GM21381 (cell line): ENCODE measurements at regions not wholly inside any gene's neighbourhood (a gene's known extent, or its start where the extent isn't known, plus 50 kb on each side); places are given as distances from the start of the nearest gene placed in this dataset.
"Not testable (repeated sequence)": the region's sequence is repeated elsewhere in the genome, so short reads cannot be mapped to it uniquely, and the experiment has no call there.

ENCODE experiments used
- ATAC-seq: cut with Tn5 transposase; IDR thresholded peaks from one replicate; pipeline ENCODE4 v1.9.1; 2021; ENCODE audit warnings: mild to moderate bottlenecking, moderate library complexity; ENCODE audit not compliant: unreplicated experiment

- no peak for ATAC-seq
Observed at GRCh38 chr14:38973083-38973700, 129.8 kb downstream of the SEC23A start.

GRCh38 chr14:38972511-38972910, 130.5 kb downstream of the SEC23A start:
- no peak for ATAC-seq

DNA sequence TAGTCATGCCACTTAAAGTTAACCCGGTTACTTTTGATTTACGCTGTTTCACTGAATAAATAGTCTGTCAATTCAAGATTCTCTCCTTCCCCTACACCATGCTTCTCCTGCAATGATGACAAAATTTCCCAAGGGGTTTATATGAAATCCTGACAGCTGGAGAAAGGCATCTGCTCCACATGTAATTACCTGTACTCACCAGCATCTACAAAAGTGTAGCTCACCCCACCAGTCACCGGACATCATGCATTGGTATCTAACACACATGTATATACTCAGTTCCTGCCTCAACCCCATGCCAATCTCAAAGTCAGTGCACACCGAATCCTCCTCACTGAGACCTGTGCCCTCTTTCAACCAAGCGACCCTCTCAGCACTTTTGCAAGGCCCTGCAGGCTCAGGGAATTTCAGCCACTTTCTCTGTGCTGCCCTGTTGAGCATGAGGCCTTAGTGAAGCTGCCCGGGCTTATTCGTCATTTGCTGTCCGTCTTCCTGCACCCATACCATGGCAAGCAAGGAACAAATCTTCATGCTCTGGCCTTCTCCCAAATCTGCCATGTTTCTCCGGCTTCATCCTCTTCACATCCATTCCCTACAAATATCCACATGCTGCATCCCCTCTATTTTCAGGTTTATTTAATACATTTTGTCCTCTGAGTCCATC, 131.6 kb downstream of the SEC23A start:
- ATAC-seq: no peak

- ATAC-seq: no peak
Observed at GRCh38 chr14:38964630-38965029, 138.4 kb downstream of the SEC23A start.

GRCh38 chr14:38960946-38961531, 142.0 kb downstream of the SEC23A start:
- no peak for ATAC-seq

DNA sequence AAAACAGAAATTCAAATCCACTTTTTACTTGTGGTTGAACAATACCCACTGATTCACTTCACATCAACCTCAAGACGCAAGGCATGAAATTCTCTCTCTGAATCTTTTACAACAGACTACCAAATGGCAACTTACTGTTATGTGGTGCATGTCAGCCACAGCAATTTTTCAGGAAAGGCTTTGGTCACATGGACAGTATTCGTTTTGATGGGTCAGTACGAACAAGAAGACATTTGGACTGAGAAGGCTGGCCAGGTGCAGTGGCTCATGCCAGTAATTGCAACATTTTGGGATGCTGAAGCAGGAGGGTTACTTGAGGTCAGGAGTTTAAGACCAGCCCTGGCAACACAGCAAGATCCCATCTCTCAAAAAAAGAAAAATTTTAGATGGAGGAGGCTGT, 144.0 kb downstream of the SEC23A start:
- ATAC-seq: no peak

DNA sequence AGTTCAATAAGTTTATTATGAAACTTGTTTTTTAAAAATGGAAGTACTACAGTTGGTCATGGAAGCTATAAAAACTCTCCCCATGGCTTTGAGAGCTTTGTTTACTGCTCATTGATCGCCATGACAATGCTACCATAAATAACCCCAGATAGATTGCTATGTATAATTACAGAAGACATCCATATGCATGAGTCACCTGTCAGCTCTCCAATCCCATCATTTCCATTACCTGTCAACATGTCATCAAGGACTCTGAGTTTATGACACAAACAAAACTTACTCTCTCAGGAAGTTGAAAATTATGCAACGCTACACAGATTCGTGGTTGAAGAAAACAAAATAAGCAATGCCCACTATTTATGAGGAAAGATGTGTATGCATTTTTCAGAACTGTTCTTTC, 144.4 kb downstream of the SEC23A start:
- ATAC-seq: no peak

DNA sequence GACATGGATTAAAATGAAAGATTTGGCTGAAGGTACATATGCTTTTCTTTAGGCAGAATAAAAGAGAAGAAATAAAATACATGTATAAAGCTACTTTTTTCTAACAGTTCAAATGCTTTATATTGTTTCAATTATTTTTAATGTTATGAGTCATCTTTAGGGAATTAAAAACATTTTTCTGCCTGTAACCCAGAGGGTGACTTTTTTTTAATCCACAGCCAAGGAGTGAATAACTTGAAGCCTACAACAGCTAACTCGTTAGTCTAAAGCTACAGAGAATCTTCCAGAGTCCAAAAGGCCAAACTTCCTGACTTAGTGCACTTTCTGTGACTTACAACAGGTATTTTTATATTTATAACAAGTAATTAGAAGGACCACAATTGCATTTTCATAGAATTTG, 151.6 kb downstream of the SEC23A start:
- no peak for ATAC-seq

GRCh38 chr14:38950676-38951075, 152.4 kb downstream of the SEC23A start:
- ATAC-seq: no peak

GRCh38 chr14:38948576-38948975, 154.5 kb downstream of the SEC23A start:
- ATAC-seq: no peak

DNA sequence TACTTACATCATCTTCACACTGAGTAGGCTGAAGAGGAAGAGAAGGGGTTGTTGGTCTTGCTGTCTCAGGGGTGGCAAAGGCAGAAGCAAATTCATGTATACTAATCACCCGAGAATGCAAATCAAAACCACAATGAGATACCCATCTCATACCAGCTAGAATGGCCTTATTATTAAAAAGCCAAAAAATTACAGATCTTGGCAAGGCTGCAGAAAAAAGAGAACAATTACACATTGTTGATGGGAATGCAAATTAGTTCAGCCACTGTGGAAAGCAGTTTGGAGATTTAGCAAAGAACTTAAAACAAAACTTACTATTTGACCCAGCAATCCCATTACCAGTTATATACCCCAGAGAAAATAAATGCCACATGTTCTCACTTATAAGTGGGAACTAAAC, 154.9 kb downstream of the SEC23A start:
- no peak for ATAC-seq

DNA sequence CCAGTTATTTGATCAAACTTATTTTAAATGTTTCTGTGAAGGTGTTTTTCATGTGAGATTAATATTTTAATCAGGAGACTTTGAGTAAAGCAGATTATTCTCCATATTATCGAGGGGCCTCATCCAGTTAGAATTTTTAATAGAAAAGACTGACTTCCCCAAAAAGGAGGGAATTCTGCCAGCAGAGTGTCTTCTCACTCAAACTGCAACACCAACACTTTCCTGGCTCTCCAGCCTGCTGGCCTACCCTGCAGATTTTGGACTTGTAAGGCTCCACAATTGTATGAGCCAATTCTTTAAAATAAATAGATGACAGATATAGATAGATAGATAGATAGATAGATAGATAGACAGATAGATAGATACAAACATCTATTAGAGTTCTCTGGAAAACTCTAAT, 155.7 kb downstream of the SEC23A start:
- ATAC-seq: no peak

DNA sequence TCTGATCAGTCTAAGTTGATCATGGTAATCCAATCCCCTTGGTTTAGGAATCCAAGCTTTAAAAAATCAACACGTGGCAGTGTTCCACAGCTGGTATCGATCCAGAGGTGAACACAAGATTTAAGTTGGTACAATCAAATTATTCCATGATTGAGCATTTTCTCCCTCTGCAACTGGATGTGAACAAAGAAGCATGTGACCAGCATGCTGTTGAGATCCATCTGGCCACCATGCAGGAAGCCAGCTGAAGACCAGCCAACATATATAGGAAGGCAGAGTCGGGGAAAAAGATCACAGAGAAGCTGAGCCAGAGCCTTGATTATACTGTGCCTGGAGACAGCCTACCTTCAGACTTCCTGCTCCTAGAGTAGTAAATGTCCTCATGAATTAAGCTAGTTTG, 158.3 kb downstream of the SEC23A start:
- no peak for ATAC-seq

GRCh38 chr14:38941488-38941887, 161.5 kb downstream of the SEC23A start:
- no peak for ATAC-seq

GRCh38 chr14:38932653-38933000, 170.4 kb downstream of the SEC23A start:
- ATAC-seq: not testable (repeated sequence)

DNA sequence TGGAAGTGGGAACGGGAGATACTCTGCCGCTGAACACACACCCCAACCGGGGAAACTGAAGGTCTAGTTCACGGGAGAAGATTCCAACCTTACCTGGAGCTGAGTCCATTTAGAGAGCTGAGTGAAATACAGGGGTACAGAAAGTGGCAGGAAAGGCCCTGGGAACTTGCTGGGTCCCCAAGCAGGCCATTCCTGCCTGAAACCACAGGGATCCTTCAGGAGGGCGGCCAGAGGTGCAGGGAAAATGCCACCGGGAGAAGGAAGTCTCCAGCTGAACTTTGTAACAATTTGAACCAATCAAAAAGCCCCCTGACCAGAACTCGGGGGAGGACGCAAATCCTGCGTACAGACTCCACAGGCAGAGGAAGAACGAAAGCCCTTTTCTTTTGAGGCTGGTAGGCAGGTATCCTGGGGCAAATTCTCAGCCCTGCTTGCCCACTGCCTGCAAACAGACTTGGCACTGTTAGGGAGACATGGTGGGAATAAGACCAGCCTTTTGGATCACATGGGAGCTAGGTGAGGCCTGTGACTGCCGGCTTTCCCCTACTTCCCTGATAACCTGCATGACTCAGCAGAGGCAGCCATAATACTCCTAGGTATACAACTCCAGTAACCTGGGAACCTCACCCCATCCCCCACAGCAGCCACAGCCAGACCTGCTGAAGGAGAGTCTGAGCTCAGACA, 170.9 kb downstream of the SEC23A start:
- no peak for ATAC-seq

GRCh38 chr14:38930898-38931297, 172.1 kb downstream of the SEC23A start:
- no peak for ATAC-seq

DNA sequence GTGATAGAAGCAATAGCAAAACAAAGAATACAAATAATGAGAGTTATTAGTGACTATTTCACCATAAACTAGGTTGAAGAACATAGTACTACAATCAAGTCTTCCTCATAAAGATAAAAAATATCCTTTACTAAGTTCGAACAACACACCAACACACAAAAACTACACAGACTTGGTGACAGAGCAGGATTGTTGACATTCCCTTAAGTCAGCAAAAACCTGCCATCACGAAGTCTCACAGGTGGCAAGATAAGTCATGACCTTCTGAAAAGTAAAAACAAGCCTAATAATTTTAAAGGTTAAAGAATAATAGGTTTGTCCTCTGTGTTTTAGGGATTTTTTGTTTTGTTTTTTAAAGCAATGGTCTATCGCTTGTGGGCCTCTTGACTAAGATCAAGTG, 173.0 kb downstream of the SEC23A start:
- ATAC-seq: no peak

GRCh38 chr14:38929416-38929815, 173.6 kb downstream of the SEC23A start:
- ATAC-seq: no peak

GRCh38 chr14:38921893-38922292, 181.1 kb downstream of the SEC23A start:
- ATAC-seq: not testable (repeated sequence)

GRCh38 chr14:38915125-38915524, 187.9 kb downstream of the SEC23A start:
- no peak for ATAC-seq

DNA sequence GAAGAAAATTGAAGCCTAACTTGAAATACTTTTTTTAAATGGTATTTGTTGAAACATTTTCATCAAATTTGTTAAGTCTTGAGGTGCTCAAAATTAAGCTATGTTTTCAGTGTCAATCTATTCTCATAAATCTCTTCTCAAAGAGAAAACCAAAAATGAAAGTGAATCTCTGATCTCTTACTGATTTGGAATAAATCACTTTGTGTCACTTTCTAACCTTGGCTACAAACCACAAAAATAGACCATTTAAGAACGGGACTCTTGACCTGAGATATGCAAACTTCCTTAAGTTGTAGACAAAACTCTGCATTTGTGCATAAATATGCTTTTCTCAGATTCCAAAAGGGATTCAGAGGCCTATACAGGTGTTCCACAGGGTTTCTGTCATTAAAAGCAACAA, 192.9 kb downstream of the SEC23A start:
- ATAC-seq: no peak
